Left lung (tissue), 4 donors: ENCODE measurements at regions not wholly inside any gene's neighbourhood (a gene's known extent, or its start where the extent isn't known, plus 50 kb on each side); places are given as distances from the start of the nearest gene placed in this dataset.

Experiments used
- ATAC-seq: fragments of 200-7000 bp; cut with Tn5 transposase; one replicate; pipeline ENCODE4 v1.9.1; 2020; ENCODE audit warnings: moderate library complexity
- DNase-seq, 4 donors: peaks; one replicate each; pipeline ENCODE4 v3.0.0-alpha.2; 2013 to 2020
- H3K27ac ChIP-seq, 2 donors: fragments of 200-600 bp; sonication (generic) in 1 of 2; one replicate each; pipeline versions ENCODE4 v1.5.0 to v1.8.0; 2020 to 2021
- H3K27me3 ChIP-seq, 2 donors: fragments of 200-600 bp; sonication (generic) in 1 of 2; one replicate each; pipeline versions ENCODE4 v1.5.0 to v1.8.0; 2020 to 2021
- H3K36me3 ChIP-seq, 2 donors: fragments of 200-600 bp; sonication (generic) in 1 of 2; one replicate each; pipeline versions ENCODE4 v1.5.0 to v1.8.0; 2020 to 2021
- H3K4me1 ChIP-seq, 2 donors: fragments of 200-600 bp; one replicate each; pipeline ENCODE4 v1.8.0; 2021
- H3K4me3 ChIP-seq, 2 donors: fragments of 200-600 bp; sonication (generic) in 1 of 2; one replicate each; pipeline versions ENCODE4 v1.5.0 to v1.8.0; 2020 to 2021; ENCODE audit warnings: mild to moderate bottlenecking in 1 of 2
- H3K9me3 ChIP-seq, 2 donors: fragments of 200-600 bp; sonication (generic) in 1 of 2; one replicate each; pipeline versions ENCODE4 v1.5.0 to v1.8.0; 2020 to 2021
- intact Hi-C, 2 donors: fragments of 100-400 bp; cut with DNase I; formaldehyde crosslinking; loops; one replicate each; pipeline versions ENCODE4 v1.11.2 to v1.14.2; 2022
- TF ChIP-seq, protein P1 (sequence below), 2 donors: fragments of 200-600 bp; sonication (generic) in 1 of 2; IDR thresholded peaks; one replicate each; pipeline versions ENCODE4 v1.5.0 to v1.8.0; 2021; ENCODE audit warnings: antibody characterized with exemption in 2 of 2
- donor health status: DM: no; HTN: yes; CAD: no.
- donor health status: DM: no; HTN: no; CAD: no.

DNA sequence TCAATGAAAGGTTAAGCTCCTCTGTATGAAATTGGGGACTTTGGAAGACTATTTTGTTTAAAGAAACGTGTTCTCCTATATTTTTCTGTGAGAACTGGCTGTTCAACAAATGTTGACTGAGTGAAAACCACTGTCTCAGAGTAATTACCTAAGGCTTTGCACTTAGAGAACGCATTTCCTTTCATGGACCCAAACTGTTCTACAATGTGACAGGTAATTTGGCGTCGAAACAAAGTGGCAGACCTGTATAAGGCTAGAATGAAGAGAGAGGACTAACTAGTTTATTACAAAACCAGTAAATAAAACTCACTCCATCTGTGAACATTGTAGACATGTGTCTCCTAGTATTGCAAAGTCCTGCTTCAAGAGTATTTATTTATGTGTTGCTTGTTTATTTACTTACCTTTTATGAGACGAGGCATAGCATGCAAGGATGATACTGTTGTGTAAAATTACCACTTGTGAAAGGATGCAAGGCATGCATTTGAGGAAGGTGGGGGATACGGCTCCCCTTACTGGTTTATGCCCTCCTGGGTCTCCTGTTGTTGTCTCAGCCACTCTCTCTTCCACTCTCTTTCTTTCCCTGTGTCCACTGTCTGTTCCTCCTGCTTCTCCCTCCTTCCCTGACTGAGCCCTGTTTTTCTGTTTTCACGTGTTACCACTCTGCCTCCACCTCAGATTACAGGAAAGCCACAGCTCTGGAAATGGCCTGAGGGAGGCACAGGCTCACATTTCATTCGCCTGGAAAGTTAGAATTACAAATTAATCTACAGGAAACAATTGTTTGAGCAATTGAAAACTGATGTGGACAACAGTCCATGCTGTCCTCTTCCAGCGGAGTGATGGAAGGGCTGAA is 444.0 kb upstream of the ZNF608 start:
- DNase-seq (no peak), ATAC-seq (no peak)
- intact Hi-C loops, result no loop called here
- TF ChIP-seq, protein P1, sequence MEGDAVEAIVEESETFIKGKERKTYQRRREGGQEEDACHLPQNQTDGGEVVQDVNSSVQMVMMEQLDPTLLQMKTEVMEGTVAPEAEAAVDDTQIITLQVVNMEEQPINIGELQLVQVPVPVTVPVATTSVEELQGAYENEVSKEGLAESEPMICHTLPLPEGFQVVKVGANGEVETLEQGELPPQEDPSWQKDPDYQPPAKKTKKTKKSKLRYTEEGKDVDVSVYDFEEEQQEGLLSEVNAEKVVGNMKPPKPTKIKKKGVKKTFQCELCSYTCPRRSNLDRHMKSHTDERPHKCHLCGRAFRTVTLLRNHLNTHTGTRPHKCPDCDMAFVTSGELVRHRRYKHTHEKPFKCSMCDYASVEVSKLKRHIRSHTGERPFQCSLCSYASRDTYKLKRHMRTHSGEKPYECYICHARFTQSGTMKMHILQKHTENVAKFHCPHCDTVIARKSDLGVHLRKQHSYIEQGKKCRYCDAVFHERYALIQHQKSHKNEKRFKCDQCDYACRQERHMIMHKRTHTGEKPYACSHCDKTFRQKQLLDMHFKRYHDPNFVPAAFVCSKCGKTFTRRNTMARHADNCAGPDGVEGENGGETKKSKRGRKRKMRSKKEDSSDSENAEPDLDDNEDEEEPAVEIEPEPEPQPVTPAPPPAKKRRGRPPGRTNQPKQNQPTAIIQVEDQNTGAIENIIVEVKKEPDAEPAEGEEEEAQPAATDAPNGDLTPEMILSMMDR (IDR thresholded peaks at IDR 0.05), result no peak
- no peaks in the 10 kb centered on the region for H3K27me3 ChIP-seq
- no peaks in the 10 kb centered on the region for H3K4me1 ChIP-seq
- no peak overlapping the region for H3K27ac ChIP-seq
- no peaks in the 10 kb centered on the region for H3K9me3 ChIP-seq
- H3K4me3 ChIP-seq, result no peak overlapping the region
- no peaks in the 10 kb centered on the region for H3K36me3 ChIP-seq

DNA sequence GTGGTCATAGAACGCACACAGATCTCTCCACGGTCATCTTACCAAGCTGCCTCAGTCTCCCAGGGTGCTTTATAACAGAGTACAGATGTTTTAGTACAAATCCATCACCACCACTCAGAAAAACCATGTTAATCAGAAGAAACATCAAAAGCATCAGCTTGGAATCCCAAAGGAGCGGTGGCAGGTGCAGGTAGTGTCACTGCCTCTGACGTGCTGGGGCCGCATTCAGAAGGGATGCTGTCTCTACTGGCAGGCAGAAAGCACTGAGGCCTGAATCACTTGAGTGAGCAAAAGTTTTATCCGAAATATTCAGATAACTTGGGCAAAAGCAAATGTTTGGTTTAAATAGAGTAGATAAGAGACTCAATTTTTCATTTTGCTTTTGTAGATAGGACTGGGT is 448.4 kb upstream of the ZNF608 start:
- ATAC-seq (no peak), DNase-seq (no peak)
- intact Hi-C loops, result no loop called here
- H3K4me1 ChIP-seq, result no peaks in the 10 kb centered on the region
- no peaks in the 10 kb centered on the region for H3K9me3 ChIP-seq
- H3K27me3 ChIP-seq, result no peaks in the 10 kb centered on the region
- TF ChIP-seq, protein P1 (IDR thresholded peaks at IDR 0.05), result no peak
- H3K4me3 ChIP-seq, result no peak overlapping the region
- no peak overlapping the region for H3K27ac ChIP-seq
- no peaks in the 10 kb centered on the region for H3K36me3 ChIP-seq

DNA sequence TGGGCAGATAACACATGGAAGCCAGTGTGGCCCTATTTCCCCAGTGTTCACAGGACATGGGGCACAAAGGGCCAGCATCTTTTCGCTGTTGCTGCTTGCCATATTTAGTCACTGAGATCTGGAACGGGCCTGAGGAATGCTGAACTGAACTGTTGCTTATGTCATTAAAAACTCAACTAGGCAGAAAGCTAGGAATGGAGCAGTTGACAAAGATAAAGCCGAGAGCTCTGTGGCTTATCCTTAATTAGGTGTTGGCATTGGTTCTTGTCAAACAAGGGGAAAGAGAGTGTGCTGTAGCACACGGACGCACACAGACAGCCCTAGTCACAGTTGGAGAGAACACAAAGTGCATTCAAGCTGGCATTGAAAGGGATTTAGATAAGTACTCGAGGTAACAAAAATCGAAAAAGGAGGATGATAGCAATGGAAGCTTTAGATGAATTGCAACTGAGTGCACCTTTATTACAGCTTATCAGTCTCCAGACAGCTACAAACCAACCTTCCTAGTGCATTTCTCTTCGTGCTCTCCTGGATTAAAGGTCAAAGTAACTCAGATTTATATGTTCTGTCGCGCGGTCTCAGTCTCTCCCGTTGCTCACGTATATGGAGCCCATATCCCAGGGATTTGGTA is 450.2 kb upstream of the ZNF608 start:
- TF ChIP-seq, protein P1 (IDR thresholded peaks at IDR 0.05), result no peak
- Histone ChIP-seq H3K36me3 (no peaks in the 10 kb centered on the region), H3K27me3 (no peaks in the 10 kb centered on the region), H3K27ac (no peak overlapping the region), H3K9me3 (no peaks in the 10 kb centered on the region), H3K4me1 (no peaks in the 10 kb centered on the region), H3K4me3 (no peak overlapping the region)
- intact Hi-C loops, result no loop called here
- no peak for DNase-seq
- no peak for ATAC-seq

DNA sequence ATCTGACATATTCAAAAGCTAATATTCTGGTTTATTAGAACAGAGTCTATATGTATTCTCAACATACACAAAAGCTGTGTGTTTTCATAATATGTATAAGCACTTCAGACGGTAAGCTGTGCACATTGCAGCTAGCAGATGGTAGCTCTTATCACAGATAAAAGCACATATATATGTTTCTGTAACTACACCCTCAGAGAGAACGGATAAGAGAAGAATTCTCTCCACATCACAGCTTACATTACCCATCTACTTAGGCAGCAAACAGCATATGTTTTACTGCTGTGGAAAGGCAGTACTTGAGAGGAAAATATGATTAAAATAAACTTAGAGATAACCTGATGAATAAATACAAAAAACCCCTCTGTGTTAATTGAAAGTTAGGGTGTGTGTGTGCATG is 450.9 kb upstream of the ZNF608 start:
- Histone ChIP-seq H3K9me3 (no peaks in the 10 kb centered on the region), H3K27ac (no peak overlapping the region), H3K36me3 (no peaks in the 10 kb centered on the region), H3K4me3 (no peak overlapping the region), H3K4me1 (no peaks in the 10 kb centered on the region), H3K27me3 (no peaks in the 10 kb centered on the region)
- DNase-seq (no peak), ATAC-seq (no peak)
- intact Hi-C loops, result no loop called here
- TF ChIP-seq, protein P1 (IDR thresholded peaks at IDR 0.05), result no peak

DNA sequence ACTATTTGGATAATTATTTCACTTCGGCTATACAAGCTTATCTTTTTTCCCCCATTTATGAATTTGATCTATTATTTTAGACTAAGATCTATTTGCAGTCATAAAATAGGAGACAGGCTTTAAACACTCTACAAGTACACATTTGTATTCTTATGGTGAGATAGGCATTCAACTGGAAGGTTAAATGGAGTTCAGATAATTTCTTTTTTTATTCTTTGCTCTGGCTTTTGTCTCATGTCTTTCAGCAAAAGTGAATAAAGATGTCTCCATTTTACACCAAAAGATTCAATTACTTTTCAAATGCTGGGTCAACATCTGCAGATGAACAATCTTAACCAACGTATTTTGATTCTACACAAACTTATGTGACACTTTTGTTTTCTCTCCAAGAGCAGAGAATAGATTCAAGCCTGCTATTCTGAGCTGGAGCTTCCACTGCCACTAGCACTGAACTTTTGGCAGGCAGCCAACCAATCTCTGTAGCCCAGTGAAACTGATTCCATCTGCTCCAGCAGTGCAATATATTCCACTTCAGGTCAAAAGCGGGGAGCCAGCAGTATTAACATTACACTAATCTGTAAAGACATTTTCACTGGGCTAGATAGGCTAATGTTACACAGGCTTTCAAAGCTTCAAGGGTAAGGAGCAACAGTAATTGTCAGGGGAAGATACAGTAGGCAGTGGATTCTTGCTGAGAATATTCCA is 452.0 kb upstream of the ZNF608 start:
- TF ChIP-seq, protein P1 (IDR thresholded peaks at IDR 0.05), result no peak
- Histone ChIP-seq H3K4me3 (no peak overlapping the region), H3K9me3 (no peaks in the 10 kb centered on the region), H3K36me3 (no peaks in the 10 kb centered on the region), H3K4me1 (no peaks in the 10 kb centered on the region), H3K27ac (no peak overlapping the region), H3K27me3 (no peaks in the 10 kb centered on the region)
- ATAC-seq, result peak; percentile 57
- peak in 3 of 4 donors; percentile 53 to 91 (median 77) for DNase-seq
- intact Hi-C loops, result no loop called here
